GM18507 (cell line): ENCODE measurements at regions not wholly inside any gene's neighbourhood (a gene's known extent, or its start where the extent isn't known, plus 50 kb on each side); places are given as distances from the start of the nearest gene placed in this dataset.

Experiments used
- DNase-seq: peaks from one replicate; pipeline ENCODE4 v3.0.0; 2011; ENCODE audit warnings: low read depth; ENCODE audit not compliant: insufficient read length; ENCODE audit errors: extremely low spot score
- FAIRE-seq: peaks from 2 replicates; lab custom pipeline; 2011; peaks lifted over from hg19 to GRCh38; lab: Jason Lieb, UNC

GRCh38 chr1:81327743-81328142 is 473.0 kb upstream of the ADGRL2 start:
- FAIRE-seq (no peak), DNase-seq (no peak)

- FAIRE-seq: no peak
- no peak for DNase-seq
Measured at GRCh38 chr1:81327103-81327710, 473.5 kb upstream of the ADGRL2 start.

GRCh38 chr1:81326212-81326611 is 474.5 kb upstream of the ADGRL2 start:
- DNase-seq (no peak), FAIRE-seq (no peak)

- FAIRE-seq (no peak), DNase-seq (no peak)
Measured at GRCh38 chr1:81325397-81325796, 475.3 kb upstream of the ADGRL2 start.

GRCh38 chr1:81323862-81324261 is 476.9 kb upstream of the ADGRL2 start:
- FAIRE-seq (no peak), DNase-seq (no peak)

GRCh38 chr1:81317191-81317590 is 483.5 kb upstream of the ADGRL2 start:
- no peak for FAIRE-seq

GRCh38 chr1:81314513-81315233 is 486.1 kb upstream of the ADGRL2 start:
- DNase-seq (no peak), FAIRE-seq (no peak)

More at GRCh38 chr1:81317191-81317590, 483.5 kb upstream of the ADGRL2 start:
- DNase-seq: no peak

- FAIRE-seq: no peak
Measured at GRCh38 chr1:81313289-81313688, 487.4 kb upstream of the ADGRL2 start.

GRCh38 chr1:81312272-81312754 is 488.4 kb upstream of the ADGRL2 start:
- FAIRE-seq (no peak), DNase-seq (no peak)

More at GRCh38 chr1:81313289-81313688, 487.4 kb upstream of the ADGRL2 start:
- no peak for DNase-seq

- no peak for DNase-seq
- no peak for FAIRE-seq
Measured at GRCh38 chr1:81310250-81310649, 490.5 kb upstream of the ADGRL2 start.

- FAIRE-seq: no peak
- DNase-seq: no peak
Measured at GRCh38 chr1:81308191-81308590, 492.5 kb upstream of the ADGRL2 start.

GRCh38 chr1:81307786-81308185 is 492.9 kb upstream of the ADGRL2 start:
- FAIRE-seq (no peak), DNase-seq (no peak)

GRCh38 chr1:81305997-81306452 is 494.7 kb upstream of the ADGRL2 start:
- DNase-seq (no peak), FAIRE-seq (peak; percentile 59)

GRCh38 chr1:81304187-81304586 is 496.5 kb upstream of the ADGRL2 start:
- FAIRE-seq: no peak

GRCh38 chr1:81299892-81300291 is 500.8 kb upstream of the ADGRL2 start:
- no peak for FAIRE-seq
- no peak for DNase-seq

More at GRCh38 chr1:81304187-81304586, 496.5 kb upstream of the ADGRL2 start:
- DNase-seq: no peak

GRCh38 chr1:81298266-81298665 is 502.5 kb upstream of the ADGRL2 start:
- no peak for DNase-seq
- no peak for FAIRE-seq

- DNase-seq (no peak), FAIRE-seq (no peak)
Measured at GRCh38 chr1:81296601-81297000, 504.1 kb upstream of the ADGRL2 start.

GRCh38 chr1:81290326-81290725 is 510.4 kb upstream of the ADGRL2 start:
- FAIRE-seq (no peak), DNase-seq (no peak)

- FAIRE-seq (no peak), DNase-seq (no peak)
Measured at GRCh38 chr1:81288689-81289088, 512.0 kb upstream of the ADGRL2 start.

GRCh38 chr1:81287411-81288080 is 513.2 kb upstream of the ADGRL2 start:
- FAIRE-seq (no peak), DNase-seq (no peak)
